HL-60 (cell line): ENCODE measurements at regions not wholly inside any gene's neighbourhood (a gene's known extent, or its start where the extent isn't known, plus 50 kb on each side); places are given as distances from the start of the nearest gene placed in this dataset.

ENCODE experiments used
- DNase-seq, 2 experiments: peaks; one replicate each; pipeline ENCODE4 v3.0.0-alpha.2; 2010 to 2020; ENCODE audit warnings: low read depth in 1 of 2, low spot score in 1 of 2
- H3K27ac ChIP-seq: fragments of 250-450 bp; sonication (Bioruptor Pico); replicated peaks from 2 replicates; pipeline ENCODE4 v1.5.1; 2020; ENCODE audit warnings: mild to moderate bottlenecking, moderate library complexity
- H3K27me3 ChIP-seq: fragments of 250-450 bp; sonication (Bioruptor Pico); 2 replicates; pipeline ENCODE4 v1.5.1; 2021; ENCODE audit warnings: mild to moderate bottlenecking, moderate library complexity; ENCODE audit not compliant: insufficient read depth, poor library complexity, severe bottlenecking
- H3K4me3 ChIP-seq: replicated peaks from 2 replicates; pipeline ENCODE4 v1.5.1; 2011; ENCODE audit warnings: mild to moderate bottlenecking, control low read depth, low read length; ENCODE audit not compliant: insufficient read depth
- CTCF ChIP-seq: IDR thresholded peaks from one replicate; pipeline ENCODE4 v1.5.1; 2011; ENCODE audit warnings: low read length, control low read depth, inconsistent platforms; ENCODE audit not compliant: insufficient read depth
- GABPA ChIP-seq: IDR thresholded peaks from 2 replicates; pipeline ENCODE4 v1.6.1; 2012; ENCODE audit warnings: low read depth
- POLR2AphosphoS5 ChIP-seq: IDR thresholded peaks from 2 replicates; pipeline ENCODE4 v1.6.1; 2012; ENCODE audit warnings: low read depth
- REST ChIP-seq: IDR thresholded peaks from 2 replicates; pipeline ENCODE4 v1.6.1; 2012; ENCODE audit warnings: low read depth; ENCODE audit not compliant: insufficient replicate concordance
- SPI1 ChIP-seq: IDR thresholded peaks from 2 replicates; pipeline ENCODE4 v1.6.1; 2012; ENCODE audit warnings: low read depth, mild to moderate bottlenecking, borderline replicate concordance

GRCh38 chr2:57888463-57888862 lies 158.1 kb upstream of the VRK2 start:
- H3K27ac ChIP-seq = no peak overlapping the region
- H3K4me3 ChIP-seq = no peak overlapping the region
- H3K27me3 ChIP-seq = no peaks in the 10 kb centered on the region
- no peak for DNase-seq
- TF ChIP-seq CTCF = no peak
- no peak for TF ChIP-seq REST
- no peak for TF ChIP-seq SPI1
- no peak for TF ChIP-seq POLR2AphosphoS5
- TF ChIP-seq GABPA = no peak

GRCh38 chr2:57890464-57890863 lies 156.1 kb upstream of the VRK2 start:
- H3K27me3 ChIP-seq = no peaks in the 10 kb centered on the region

GRCh38 chr2:57891086-57891712 lies 155.4 kb upstream of the VRK2 start:
- H3K27me3 ChIP-seq = no peaks in the 10 kb centered on the region
- no peak overlapping the region for H3K27ac ChIP-seq
- TF ChIP-seq POLR2AphosphoS5 = no peak
- no peak for TF ChIP-seq CTCF
- no peak for TF ChIP-seq GABPA
- TF ChIP-seq REST = no peak
- TF ChIP-seq SPI1 = no peak
- no peak overlapping the region for H3K4me3 ChIP-seq
- no peak for DNase-seq

More at GRCh38 chr2:57890464-57890863, 156.1 kb upstream of the VRK2 start:
- no peak for TF ChIP-seq CTCF
- no peak for TF ChIP-seq GABPA
- no peak for TF ChIP-seq REST
- DNase-seq = no peak
- Histone ChIP-seq H3K4me3 (no peak overlapping the region), H3K27ac (no peak overlapping the region)
